NAMALWA (cell line): ENCODE measurements at regions not wholly inside any gene's neighbourhood (a gene's known extent, or its start where the extent isn't known, plus 50 kb on each side); places are given as distances from the start of the nearest gene placed in this dataset.

Experiments used
- DNase-seq: peaks from one replicate; pipeline ENCODE4 v3.0.0-alpha.2; 2015; ENCODE audit warnings: low spot score

DNA sequence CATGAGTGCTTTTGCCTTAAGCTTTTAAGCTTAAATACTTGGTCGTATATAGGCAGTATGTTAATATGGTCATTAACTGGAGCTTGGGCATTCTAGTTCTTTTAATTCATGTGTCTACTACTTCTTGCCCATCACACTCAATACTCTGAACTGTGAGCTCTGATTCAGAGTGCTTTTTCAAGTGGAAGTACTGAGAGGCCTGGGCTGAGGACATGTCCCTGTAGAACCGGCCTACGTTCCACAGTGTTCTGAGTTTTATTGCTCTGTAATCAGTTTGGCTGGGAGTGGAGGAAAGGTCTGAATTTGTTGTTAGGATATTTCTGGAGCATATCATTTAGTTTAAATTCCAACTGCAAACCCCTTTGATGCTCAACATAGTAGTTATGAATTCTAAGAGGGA is 1744.8 kb upstream of the MIR17HG start:
- no peak for DNase-seq

DNA sequence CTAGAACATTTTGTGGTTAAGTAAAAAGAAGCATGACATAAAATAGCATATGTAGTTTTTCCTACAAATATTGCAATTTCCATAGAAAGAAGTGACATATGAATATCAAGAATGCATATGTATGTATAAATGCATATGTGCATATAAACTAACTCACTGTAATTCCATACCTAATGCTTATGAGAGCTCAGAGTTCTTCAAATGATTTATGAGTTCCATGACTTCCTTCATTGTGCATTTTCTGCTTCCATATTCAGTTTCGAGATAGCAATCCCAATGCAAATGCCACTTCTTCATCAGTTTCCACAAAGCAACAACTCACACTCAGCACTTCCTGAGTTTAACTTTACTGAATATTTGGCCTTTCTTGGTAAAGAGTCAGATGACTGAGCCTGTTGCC is 1744.3 kb upstream of the MIR17HG start:
- no peak for DNase-seq

DNA sequence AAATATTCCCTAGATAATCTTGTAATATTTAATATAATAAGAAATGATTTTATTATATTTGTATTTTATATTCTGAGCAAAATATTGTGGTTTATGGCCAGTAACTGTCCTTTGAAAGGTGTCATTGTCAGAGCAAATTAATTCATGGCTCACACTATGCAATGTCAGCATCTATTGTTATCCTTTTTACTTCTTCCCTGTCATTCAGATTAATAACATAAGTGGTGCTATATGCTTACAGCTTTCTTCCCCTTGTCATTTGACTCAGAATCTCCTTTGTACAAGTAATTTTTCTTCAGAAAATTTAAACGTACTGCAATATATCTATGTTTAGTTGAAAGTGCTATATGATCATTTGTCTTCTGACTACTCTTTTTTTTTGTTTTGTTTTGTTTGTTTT is 1738.2 kb upstream of the MIR17HG start:
- DNase-seq = no peak

DNA sequence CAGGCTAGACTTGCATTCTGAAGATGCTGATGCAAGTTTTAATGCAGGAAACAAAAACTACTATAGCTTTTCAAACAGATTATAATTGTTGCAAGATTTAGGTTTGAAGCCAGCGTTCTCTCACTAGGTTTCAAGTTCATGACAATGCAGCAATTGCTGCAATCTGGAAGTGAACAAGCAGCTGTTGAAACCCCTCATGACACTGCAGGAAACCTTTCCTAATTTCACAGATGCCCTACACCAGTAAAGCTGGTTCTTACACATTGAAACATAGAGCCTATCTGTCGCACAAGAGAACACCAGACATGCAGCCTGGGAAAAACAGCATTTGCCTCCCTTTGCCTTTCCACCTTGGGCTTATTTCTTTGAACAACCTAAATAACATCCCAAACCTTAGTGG is 1737.2 kb upstream of the MIR17HG start:
- no peak for DNase-seq

DNA sequence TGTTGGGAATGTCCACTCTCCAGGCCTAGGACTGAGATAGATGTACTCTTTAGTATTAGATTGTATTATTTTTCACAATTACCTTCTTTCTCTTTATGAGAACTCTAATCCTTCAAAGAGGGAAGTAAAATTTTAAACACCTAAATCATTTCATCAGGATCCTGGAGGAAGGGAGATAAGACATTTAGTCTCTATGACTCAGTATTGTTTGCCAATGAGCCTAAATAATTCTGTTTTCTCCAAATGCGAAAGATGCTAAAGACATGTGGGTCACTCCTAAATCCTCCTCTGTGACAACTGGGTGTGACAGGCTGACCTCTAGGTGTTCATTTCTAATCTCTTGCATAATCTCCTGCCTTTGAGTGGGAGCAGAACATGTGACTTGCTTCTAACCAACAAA is 1736.6 kb upstream of the MIR17HG start:
- no peak for DNase-seq

DNA sequence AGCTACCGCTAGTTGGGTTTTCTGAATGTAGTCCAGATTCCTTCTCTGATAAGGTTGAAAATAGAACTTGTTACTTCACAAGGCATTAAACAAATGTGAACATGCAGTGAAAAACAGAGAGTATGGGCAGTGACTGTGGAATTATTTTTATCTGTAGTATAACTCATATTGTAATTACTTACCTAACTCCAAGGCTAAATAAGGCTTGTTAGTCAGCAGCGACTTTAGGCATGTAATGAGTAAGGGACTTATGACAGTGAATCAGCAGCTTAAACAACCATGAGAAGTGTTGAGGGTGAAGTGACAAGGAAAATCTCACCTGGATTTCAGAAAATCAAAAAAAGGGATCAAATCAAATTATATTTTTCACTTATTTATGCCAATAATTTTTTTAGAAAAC is 1719.5 kb upstream of the MIR17HG start:
- no peak for DNase-seq

DNA sequence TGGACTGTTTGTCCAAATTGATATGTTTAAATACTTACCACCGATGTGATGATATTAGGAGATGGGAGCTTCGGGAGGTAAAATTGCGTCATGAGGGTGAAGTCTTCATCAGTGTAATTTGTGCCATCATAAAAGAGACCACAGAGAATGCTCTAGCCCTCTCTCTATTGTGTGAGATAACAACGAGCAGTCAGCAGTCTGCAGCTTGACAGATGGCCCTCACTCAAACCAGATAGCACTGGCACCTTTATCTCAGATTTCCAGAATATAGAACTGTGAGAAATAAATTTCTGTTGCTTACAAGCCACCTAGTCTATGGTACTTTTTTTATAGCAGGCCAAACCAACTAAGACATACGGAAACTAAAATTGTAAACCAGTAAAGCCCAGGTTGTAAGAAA is 1718.9 kb upstream of the MIR17HG start:
- no peak for DNase-seq

DNA sequence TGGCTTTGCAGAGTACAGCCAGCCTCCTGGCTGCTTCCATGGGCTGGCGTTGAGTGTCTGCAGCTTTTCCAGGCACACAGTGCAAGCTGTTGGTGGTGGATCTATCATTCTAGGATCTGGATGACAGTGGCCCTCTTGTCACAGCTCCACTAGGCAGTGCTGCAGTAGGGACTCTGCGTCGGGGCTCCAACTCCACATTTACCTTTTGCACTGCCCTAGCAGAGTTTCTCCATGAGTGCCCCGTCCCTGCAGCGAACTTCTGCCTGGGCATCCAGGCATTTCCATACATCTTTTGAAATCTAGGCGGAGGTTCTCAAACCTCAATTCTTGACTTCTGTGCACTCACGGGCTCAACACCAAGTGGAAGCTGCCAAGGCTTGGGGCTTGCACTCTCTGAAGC is 1697.3 kb upstream of the MIR17HG start:
- no peak for DNase-seq

DNA sequence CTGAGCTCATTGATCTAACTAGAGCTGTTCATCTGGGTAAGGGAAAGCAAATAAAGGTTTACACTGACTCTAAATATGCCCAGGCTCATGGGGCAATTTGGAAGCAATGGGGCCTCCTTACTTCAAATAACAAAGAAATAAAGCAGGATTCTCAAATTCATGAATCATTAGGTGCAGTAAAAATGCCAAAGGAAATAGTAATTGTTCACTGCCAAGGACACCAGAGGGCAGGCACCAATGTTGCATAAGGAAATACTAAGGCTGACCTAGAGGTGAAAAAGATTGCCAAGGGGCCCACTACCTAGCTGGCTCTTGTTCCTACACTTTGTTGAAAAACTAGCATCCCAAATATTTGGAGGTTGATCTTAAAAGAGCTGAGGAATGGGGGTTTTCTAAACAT is 1686.7 kb upstream of the MIR17HG start:
- DNase-seq = no peak

DNA sequence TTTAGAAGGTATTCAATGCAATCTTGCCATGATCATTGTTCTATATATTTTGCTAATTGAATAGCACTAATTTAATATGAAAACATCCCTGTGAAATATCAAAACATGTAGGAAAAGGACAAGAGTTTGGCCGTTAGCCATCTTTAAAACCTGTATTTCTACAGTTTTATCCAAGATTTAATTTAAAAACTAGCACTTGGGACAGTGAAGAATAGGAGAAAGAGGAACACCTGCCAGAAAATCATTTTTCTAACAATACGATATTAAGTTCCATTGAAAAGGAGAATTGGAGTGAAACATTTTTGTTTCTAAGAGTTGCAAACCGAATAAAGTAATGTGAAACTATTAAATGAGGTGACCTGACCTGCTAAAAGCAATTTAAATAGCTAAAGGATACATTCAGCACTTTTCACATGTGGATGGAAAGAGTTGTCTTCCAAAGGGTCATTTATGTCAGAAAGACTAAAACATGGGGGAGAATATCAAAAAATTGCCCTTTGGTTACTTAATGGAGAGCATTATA is 1673.6 kb upstream of the MIR17HG start:
- DNase-seq = no peak

DNA sequence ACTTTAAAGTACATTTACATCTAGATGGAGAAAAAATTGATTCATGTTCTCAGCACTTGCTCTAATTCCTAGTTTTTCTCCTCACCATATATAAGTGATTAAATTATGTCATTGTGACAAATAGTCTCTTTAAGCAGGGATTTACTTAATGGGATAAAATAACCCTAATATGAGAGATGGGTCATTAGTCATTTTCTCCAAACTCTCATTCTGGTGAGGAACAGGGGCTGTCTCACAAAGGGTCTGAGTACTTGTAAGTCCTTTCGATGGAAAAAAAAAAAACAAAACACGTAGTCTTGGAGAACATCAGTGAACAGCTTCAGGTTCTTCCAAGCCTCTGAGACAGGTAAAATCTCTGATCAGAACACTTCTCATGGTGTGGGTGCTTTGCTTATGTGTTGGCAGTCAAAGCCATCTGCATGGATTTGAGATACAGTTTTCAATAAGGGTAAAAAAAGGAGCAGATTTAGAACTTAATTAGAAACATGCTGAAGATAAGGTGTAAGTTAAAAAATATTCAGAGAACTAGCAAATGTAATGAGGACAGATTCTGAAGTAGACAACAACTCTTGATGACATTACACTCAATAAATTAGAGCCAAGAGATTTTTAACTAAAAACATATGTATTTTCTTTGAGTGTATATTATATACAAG is 1668.9 kb upstream of the MIR17HG start:
- no peak for DNase-seq

DNA sequence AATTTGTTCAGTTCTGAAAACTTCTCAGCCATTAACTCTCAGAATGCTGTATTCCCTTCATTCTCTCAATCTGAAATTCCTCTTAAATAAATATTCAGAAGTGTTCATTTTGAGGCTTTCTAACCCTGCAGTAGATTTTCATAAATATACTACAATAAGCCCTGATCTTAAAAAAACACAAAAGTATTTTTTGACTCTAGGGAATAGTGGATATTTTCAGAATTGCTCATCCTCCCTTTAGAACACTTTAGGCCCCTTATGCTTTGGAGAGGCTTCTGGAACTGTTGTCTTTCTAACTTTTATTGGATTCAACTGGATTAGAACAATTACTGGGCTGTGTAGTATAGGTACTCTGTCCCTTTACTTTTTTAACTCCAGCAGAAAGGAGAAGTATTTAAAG is 1662.6 kb upstream of the MIR17HG start:
- no peak for DNase-seq

DNA sequence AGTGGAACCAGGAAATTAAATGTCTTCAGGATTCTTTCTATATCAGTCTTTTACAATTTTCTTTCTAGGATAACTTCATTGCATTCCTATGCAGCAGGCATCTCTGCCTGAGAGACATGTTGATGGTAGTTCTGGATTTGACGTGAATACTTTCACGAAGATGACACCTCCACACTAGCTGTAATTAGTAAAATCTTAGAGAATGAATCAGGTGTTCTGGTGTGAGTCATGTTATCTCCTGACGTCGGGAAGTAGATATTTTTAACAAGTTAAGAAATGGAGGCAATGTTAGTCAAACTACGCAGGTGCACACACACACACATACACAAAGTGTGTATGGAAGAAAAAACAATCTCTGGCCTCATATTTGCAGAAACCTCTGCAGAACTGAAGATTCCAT is 1661.3 kb upstream of the MIR17HG start:
- DNase-seq = no peak

DNA sequence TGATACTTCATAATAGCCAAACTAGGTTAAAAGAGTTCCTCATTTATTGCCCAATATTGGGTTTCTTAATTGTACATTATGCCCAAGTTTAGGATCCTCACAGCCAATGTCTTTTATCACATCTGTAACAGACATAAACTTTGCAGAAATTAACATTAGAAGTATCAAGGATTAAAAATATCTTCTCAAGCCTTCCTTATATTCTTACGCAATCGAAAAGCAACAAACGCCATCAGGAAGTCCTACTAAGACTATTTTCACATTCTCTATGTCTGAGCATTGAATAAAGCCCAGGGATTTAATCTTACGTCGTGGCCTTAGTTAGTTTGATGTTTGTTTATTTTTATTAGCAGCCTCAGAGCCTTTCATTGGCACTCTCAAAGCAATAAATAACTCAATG is 1660.4 kb upstream of the MIR17HG start:
- DNase-seq = no peak

DNA sequence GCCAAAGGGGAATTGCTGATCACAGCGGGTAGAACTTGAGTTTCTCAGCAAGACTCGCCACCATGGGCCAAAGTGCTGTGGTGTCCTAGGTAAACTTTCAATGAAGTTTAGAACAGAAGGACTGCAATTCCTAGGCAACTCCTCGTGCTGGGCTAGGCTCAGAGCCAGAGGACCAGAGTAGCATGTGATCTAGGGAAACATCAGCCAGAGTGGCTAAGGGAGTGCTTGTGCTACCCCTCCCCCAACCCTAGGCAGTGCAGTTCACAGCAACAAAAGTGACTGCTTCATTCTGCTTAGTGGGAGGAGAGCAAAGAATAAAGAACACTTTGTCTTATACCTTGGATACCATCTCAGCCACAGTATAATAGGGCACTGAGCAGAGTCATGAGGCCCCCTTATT is 1658.6 kb upstream of the MIR17HG start:
- DNase-seq = no peak

DNA sequence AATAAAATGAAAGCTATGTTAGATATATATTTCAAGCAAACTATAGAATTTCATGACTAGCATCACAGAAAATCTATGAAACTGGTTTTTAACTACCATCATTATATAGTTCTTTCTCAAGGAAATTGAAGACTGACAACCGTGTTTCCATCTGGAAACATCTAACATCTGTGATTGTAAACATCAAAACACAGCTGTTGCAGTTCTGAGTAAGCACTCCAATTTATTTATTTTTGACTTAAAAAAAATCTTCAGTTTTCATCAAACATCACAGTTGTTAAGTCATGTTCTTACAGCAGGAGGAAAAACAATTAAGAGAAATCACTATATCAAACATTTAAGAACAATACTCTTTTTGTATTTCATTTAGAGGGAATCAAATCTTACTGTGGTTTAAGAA is 1653.0 kb upstream of the MIR17HG start:
- no peak for DNase-seq

DNA sequence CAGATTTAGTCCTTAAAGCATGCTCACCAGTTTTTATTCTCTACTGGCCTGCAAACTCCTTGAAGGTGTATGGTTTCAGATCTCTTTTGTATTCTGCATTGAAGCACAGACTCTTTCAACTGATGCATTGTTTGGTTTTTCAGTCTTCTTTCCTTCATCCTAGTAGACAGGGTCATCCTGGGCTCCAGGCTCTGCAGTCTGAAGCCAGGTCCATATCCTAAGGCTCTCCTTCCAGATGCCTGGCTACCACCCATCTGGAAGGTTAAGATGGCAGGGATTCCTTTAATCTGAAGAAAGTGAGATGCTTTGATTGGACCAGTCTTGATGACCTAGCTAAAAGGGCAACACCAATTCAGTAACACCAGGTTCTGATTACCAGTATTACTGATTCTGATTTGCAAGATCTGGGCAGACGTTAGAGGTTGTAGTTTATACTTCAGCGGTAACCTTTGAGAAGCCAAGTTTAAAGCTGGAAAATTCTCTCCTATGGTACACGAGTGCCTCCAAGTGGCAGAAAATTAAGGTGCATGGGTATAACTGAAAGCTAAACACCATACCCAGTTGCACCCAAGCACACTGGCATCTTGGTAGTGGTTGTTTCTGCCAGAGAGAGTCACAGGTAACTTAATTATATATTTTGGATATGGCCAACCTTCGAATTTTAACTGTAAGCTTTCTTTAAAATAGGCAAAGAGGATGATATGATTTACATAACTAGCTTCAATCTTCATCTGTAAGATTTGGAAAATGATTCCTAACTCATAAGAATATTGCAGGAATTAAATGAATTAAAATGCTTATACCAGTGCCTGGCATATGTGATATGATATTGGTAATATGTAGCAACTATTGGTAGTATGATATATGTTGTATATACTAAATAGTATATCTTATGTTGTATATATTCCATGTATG is 1651.9 kb upstream of the MIR17HG start:
- DNase-seq = peak; percentile 79

DNA sequence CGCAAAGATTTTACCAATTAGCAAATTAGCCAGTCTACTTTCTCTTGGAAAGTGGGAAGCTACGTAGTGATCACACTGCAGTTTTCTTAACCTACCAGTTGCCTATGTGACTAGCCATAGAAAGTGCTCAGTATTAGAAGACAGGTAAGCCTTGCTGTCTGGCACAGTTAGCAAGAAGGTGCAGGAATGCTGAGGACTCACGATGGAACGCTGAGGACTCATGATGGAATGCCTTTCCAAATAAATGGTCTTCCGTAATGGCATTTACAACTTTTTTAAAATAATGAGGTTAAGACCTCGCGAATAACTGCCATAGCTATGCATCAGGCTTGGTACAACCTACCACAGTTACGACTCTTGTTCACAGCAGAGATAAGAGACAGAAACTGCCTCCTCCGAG is 1645.6 kb upstream of the MIR17HG start:
- DNase-seq = no peak

DNA sequence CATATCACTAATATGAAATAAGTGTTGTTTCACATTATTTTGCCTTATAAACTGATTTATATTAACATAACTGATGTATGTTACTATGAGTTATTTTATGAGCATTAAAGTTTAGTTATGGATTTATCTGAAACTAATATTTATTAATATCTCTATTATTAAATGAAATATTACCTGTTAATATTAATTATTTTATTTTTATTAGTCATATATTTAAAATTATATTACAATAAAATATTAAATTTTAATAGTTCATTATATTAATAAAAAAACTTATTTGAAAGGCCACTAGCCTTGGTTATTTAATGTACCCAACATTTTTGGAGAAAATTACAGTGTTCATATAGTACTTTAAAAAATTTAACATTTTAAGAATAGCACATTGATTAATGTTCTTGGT is 1643.4 kb upstream of the MIR17HG start:
- no peak for DNase-seq

DNA sequence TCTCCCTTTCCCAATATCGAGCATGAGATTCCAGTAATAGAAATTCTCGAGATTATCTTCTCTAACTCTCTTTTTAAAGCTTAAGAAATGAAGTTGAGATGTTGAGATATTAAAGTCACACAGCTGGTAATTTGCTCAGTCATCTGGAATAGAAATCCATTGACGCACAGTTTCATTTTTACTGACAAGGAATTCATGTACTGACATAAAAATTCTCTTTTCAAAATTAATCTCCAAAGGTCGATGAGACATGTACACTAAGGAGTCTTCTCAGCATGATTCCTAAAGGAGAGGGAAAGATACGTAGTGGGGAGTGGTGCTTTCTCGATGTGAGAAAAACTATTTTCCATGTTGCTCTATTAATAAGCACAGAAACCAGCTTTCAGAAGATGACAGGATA is 1639.5 kb upstream of the MIR17HG start:
- DNase-seq = no peak

DNA sequence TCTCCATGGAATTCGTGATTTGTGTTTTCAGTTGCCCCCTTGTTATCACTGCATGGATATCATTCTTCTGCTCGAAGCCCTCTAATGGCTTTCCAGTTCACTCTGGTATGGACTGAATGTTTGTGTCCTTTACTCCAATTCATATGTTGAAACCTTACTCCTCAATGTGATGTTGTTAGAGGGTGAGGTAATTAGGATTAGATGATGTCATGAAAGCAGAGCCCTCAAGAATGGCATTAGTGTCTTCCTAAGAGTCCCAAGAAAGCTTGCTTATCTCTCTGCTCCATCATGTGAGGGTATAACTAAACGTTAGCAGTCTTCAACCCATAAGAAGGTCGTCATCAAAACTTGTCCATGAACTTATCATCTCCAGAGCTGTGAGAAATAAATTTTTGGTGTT is 1626.3 kb upstream of the MIR17HG start:
- DNase-seq = no peak

DNA sequence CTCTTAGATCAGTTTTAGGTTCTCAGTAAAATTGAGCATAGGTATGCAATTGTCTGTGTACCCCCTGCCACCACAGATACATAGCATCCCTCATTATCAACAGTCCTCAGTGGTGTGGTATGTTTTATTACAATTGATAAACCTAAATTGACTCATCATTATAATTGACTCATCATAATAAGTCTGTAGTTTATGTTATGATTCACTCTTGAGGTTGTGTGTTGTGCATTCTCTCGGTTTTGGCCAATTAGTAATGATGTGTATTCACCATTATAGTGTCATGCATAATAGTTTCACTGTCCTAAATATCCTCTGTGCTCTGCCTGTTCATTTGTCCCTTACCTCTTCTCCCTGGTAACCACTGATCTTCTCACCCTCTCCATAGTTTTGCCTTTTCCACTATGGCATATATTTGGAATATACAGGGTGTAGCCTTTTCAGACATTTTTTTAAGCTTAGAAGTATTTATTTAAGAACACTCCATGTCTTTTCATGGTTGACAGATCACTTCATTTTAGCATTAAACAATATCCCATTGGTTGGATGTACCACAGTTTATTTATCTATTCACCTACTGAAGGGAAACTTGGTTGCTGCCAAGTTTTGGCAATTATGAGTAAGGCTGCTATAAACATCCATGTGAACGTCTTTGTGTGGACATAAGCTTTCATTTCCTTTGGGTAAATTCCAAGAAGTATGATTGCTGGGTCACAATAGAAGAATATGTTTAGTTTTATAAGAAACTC is 1620.6 kb upstream of the MIR17HG start:
- DNase-seq = no peak

DNA sequence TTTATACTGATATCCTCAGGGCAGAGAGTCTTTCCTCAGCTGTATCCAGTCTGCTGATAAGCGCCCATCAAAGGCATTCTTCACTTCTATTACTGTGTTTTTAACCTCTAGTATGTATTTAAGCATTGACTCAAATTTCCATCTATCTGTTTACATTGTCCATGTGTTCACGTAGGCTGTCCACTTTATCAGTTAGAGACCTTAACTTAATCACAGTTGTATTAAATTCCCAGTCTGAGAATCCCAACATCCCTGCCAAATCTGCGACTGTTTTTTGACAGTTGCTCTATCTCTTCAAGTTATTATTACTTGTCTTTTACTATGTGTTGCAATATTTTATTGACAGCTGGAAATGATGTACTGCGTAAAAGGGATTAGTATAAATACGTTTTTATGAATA is 1613.7 kb upstream of the MIR17HG start:
- no peak for DNase-seq
